Stimulated activated CD4-positive, alpha-beta T cell treated with anti-CD3 and anti-CD28 coated beads, Interleukin-15, amount 100 ng/mL, for 24 hours (primary cell): ENCODE measurements at regions not wholly inside any gene's neighbourhood (a gene's known extent, or its start where the extent isn't known, plus 50 kb on each side); places are given as distances from the start of the nearest gene placed in this dataset.

Experiments
- DNase-seq: peaks from one replicate; pipeline ENCODE4 v3.0.0-alpha.2; 2020

GRCh38 chr14:101383737-101384338 is 177.5 kb upstream of the DIO3 start:
- DNase-seq, result no peak

GRCh38 chr14:101394374-101394773 is 166.9 kb upstream of the DIO3 start:
- DNase-seq, result no peak

- no peak for DNase-seq
Measured at GRCh38 chr14:101395779-101396178, 165.5 kb upstream of the DIO3 start.

DNA sequence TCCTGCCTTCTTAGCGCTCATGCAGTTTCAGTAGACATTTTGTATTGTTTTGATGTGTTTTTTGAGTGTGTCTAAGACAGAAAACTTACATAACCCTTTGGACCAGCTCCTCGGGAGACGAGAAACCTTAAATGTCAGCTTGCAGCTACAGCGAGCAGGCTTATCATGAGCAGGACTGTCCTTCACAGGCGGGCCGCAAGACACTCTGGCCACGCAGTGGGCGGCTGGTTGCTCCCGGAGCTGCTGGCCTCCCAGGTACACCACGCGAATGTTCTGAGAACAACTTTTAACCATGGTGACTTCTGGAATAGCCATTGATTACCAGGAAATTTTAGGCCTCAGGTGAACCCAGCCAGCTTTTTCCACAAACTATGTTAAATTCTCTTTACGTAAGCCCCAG is 164.1 kb upstream of the DIO3 start:
- DNase-seq, result no peak

DNA sequence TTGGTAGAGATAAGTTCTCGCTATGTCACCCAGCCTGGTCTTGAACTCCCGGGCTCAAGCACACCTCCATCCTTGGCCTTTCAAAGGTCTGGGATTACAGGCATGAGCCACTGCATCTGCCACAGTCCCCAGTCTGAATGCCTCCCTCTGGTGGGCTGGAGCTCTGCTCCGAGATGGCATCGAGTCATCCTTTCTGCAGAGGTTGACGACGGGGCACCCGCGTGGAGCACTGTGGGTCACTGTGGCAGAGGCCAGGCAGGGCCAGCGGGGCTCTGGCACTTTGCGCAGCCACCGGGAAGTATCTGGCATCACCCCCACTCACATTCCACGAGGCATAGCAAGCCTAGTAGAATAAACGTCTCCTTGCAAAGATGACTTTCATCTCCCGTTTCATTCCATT is 163.3 kb upstream of the DIO3 start:
- no peak for DNase-seq

DNA sequence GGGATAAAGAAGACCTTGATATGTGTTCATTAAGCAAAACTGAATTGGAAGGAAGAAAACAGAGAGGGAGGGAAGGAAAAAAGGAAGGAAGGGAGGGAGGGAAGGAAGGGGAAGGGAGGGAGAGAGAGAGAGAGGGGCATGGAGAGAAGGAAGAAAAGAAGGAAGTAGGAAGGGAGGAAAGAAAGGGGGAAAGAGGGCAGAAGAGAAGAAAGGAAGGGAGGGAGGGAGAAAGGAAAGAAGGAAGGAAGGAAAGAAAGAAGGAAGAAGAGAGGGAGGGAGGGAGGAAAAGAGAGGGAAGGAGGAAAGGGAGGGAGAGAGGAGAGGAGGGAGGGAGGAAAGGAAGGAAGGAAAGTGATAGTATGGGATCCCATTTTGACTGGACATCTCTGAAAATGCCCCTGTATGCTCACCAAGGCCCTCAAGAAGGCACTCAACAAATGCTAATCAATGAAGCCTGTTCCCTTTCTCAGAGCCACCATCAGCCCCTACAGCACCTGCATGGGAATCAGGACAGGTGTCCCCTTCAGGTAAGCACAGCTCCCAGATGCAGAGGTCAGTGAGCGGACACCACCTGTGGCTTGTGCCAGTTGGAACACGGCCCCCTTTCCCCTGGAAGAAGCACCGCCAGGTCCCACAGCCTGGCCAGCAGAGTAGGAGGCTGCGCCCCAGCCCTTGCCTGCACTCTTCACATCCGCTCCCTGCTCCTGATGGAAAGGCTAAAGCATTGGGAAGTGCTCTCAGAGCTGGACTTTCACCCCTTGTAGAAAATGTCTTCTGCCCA is 161.4 kb upstream of the DIO3 start:
- no peak for DNase-seq

DNA sequence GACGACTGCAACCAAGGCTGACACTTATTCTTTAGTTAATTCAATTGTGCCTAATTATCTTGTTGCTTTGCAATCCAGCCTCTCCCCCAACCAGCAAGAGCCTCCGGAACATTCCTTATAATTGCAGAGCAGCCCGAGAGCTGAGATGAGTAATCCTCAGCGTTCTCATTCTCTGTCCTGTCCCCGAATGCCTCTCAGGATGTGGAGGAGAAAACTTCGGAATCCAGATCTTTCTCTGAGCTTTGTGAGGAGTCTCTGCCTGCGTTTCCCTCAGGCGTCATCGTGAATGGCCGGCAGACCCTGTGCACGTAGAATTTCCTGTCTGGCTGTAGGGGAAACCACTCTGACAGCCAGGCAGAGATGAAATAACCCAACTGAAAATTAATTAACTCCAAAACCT is 160.5 kb upstream of the DIO3 start:
- no peak for DNase-seq

GRCh38 chr14:101402936-101403660 is 158.2 kb upstream of the DIO3 start:
- DNase-seq, result no peak

DNA sequence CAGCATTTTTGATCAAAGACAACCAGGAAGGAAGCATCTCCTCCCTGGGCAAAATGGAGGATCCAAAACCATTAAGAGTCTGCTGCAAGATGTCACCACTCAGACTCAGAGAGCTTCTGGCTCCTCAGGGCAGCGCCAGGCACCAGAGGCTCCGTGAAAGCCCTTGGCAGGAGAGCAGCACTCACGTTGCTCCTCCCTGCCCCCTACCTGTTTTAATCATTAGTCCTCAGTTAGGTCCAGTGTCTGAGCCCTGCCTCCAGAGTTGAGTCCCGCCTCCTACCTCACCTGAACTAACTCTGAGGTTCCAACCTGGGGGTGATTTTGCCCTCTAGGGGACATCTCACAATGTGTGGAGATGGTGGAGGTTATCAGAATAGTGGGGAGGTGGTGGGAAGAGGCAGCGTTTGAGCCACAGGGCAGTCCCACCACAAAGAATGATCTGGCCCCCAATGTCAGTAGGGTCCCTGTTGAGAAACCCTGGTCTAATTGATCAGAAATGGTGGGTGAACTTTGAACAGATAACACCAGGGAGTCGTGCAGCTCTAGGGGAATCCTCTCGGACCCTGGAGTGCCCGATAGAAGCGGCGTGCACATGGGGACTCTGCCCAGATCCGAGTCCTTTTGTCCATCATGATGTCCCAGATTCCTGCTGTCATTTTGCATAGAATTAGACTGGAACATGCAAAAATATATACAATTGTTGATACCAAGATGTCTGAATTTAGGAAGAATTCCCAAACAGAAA is 156.7 kb upstream of the DIO3 start:
- DNase-seq, result no peak

DNA sequence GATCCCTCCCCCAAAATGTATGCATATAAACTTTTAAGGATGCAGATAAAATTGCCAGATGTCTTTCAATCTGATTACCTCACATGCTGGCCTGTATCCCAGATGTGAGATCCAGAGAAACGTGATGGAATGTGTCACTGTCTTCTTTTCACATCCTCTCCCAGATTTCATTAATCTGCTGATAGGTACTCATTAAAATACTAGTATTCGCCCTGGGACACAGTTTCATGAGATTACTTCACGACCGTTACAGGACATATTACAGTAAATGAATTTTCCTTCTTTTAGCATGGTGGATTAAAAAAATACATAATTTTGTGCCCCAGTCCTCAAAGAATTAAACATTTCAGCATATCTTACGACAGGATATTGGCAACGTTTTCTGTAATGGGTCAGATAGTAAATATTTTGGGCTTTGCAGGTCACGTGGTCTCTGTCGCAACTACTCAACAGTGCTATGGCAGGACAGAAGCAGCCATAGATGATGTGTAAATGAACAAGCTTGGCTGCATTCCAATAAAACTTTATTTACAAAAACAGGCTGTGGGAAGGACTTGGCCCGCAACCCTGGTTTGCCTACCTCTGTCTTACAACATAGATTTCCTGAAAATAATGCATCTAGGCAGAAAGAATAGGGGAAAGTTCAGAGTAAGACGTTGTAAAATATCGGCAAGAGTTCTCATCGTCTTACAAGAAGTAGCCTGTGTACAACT is 156.0 kb upstream of the DIO3 start:
- no peak for DNase-seq

DNA sequence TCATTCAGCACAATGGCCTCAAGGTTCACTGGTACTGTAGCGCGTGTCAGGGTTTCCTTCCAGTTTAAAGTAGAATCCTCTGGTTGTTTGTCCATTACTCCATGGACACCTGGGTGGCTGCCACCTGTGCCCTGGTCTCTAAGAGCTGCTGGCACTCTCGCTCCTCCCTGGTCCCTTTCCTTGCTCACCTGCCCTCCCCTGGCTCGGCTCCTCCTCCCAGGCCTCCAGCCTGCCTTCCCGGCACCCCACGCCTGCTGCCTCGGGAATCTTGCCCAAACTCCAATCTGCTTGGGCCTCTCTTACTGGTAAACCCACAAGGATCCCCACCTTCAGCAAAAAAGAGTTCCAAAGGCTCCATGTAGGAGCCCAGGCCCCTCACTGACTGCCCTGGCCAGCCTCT is 154.4 kb upstream of the DIO3 start:
- DNase-seq, result no peak

GRCh38 chr14:101407328-101407727 is 154.0 kb upstream of the DIO3 start:
- no peak for DNase-seq

- DNase-seq, result no peak
Measured at GRCh38 chr14:101408077-101408831, 153.0 kb upstream of the DIO3 start.

DNA sequence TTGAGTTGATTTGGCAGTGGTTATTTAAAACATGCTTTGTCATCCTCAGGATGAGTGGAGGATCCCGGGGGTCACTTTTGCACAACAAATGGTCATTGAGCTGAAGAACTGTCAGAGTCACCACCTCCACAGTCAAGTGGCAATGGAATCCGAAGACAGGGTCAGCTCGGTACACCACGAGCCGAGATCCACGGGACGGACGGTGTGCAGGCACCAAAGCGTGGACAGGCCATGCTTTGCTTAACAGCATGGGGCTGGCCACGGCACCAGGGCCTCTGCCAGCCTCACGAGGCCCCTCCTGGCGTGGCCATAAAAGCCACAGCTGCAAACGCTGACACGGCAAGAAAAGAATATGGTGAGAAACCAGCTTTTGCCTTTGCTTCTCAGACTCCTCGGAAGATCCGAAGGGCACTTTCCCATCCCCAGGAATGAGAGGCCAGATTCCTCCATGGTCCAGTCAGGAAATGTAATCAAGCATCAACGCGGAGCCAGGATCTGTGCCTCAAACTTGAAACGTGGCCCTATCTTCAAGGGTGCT is 152.2 kb upstream of the DIO3 start:
- DNase-seq, result no peak

DNA sequence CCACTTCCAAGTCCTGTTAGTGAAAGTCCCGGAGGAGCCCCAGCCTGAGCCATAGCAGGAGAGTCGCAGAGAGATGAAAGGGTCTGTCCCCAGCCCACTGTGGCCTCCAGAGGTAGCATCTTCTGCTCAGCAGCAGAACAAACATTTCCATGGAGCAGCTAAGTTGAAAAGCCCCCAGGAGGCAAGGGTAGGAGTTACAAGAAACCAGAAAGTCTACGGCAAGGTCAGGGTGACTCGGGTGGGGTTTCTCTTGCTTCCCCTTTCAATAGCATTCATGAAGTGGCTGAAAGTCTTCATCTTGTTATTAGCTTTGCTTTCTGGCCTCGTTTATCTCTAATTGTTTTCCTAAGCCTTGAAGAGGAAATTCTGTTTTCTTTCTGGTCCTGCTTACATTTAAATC is 151.2 kb upstream of the DIO3 start:
- DNase-seq, result no peak

- no peak for DNase-seq
Measured at GRCh38 chr14:101411151-101411550, 150.1 kb upstream of the DIO3 start.

GRCh38 chr14:101411779-101412178 is 149.5 kb upstream of the DIO3 start:
- DNase-seq, result no peak

GRCh38 chr14:101412739-101413138 is 148.6 kb upstream of the DIO3 start:
- DNase-seq, result no peak

DNA sequence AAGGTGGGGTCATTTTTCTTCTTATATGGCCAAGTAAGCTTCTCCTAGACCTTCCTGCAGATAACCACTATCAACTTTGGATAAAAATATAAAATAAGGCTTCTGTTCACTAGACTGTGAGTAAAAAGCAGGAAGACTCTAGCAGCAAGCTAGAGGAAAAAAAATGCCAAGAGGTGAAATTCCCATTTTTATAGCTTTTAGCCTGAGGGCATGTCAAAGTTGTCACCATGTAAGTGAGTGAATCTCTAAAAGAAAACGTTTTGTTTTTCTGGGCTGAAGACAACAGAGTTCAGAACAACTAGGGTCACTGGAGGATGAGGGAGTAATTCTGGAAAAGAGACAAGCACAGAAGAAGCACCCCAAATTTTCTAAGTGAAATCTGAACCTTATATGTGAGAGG is 143.9 kb upstream of the DIO3 start:
- DNase-seq, result no peak

DNA sequence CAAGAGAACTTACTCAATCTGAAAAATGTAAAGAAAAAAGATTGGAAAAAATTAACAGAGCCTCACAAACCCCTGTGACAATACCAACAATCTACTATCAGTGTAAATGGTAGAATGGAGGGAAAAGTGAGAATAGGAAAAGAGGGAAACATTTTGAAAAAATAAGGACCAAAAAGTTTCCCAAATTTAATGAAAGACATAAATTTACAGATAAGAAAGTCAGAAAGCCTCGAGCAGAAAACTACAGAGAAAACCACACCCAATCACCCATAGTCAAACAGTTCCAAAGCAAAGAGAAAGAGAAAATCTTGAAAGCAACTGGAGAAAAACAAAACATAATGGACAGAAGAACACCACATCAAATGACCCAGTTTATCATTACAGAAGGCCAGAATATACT is 142.7 kb upstream of the DIO3 start:
- no peak for DNase-seq

GRCh38 chr14:101426466-101426865 is 134.8 kb upstream of the DIO3 start:
- DNase-seq, result no peak

GRCh38 chr14:101428409-101428808 is 132.9 kb upstream of the DIO3 start:
- no peak for DNase-seq
